OCI-LY3 (cell line): ENCODE measurements at regions not wholly inside any gene's neighbourhood (a gene's known extent, or its start where the extent isn't known, plus 50 kb on each side); places are given as distances from the start of the nearest gene placed in this dataset.
A peak's percentile ranks its signal among the peaks of the same experiment; 100 is the strongest.

Experiments used
- H2AFZ ChIP-seq: fragments of 200-600, 300-600 bp; shearing (Covaris generic); 2 replicates; pipeline ENCODE4 v1.6.0; 2014; ENCODE audit warnings: antibody characterized with exemption, low read depth, low read length
- H3K27ac ChIP-seq: fragments of 200-600, 300-600 bp; sonication (generic); 2 replicates; pipeline ENCODE4 v1.5.1; 2014; ENCODE audit warnings: mild to moderate bottlenecking, low read length, moderate library complexity, mixed read lengths
- H3K27me3 ChIP-seq: fragments of 200-600, 300-600 bp; sonication (generic); 2 replicates; pipeline ENCODE4 v1.6.1; 2014; ENCODE audit warnings: low read depth, low read length, mixed read lengths
- H3K36me3 ChIP-seq: fragments of 200-600, 300-600 bp; sonication (generic); replicated peaks from 2 replicates; pipeline ENCODE3; 2014; ENCODE audit warnings: low read depth, low read length, mixed read lengths
- H3K4me1 ChIP-seq: fragments of 300-600, 200-600 bp; sonication (generic); 2 replicates; pipeline ENCODE4 v1.6.1; 2014; ENCODE audit warnings: low read length, mixed read lengths
- H3K4me2 ChIP-seq: fragments of 200-600, 300-600 bp; sonication (generic); 2 replicates; pipeline ENCODE4 v1.6.1; 2014; ENCODE audit warnings: low read length, mixed read lengths
- H3K4me3 ChIP-seq: fragments of 300-600, 200-600 bp; sonication (generic); 2 replicates; pipeline ENCODE4 v1.5.1; 2014; ENCODE audit warnings: antibody characterized with exemption, mild to moderate bottlenecking, low read length, moderate library complexity
- H3K79me2 ChIP-seq: fragments of 300-600, 200-600 bp; shearing (Covaris generic); 2 replicates; pipeline ENCODE4 v1.6.1; 2014; ENCODE audit warnings: mild to moderate bottlenecking, low read length, mixed read lengths
- H3K9ac ChIP-seq: fragments of 300-600, 200-600 bp; shearing (Covaris generic); 2 replicates; pipeline ENCODE4 v1.6.0; 2014; ENCODE audit warnings: mild to moderate bottlenecking, low read length, moderate library complexity
- H3K9me3 ChIP-seq: fragments of 200-600, 300-600 bp; shearing (Covaris generic); 2 replicates; pipeline ENCODE4 v1.6.1; 2014; ENCODE audit warnings: low read length, mixed read lengths; ENCODE audit not compliant: insufficient read depth
- H4K20me1 ChIP-seq: fragments of 200-600, 300-600 bp; sonication (generic); 2 replicates; pipeline ENCODE4 v1.6.1; 2016; ENCODE audit warnings: low read length, mixed read lengths; ENCODE audit not compliant: insufficient read depth
- CTCF ChIP-seq: fragments of 200-600, 300-600 bp; sonication (generic); IDR thresholded peaks from 2 replicates; pipeline ENCODE4 v1.5.1; 2014; ENCODE audit warnings: antibody characterized with exemption, low read length, low read depth
- EZH2phosphoT487 ChIP-seq: fragments of 200-600 bp; shearing (Covaris generic); IDR thresholded peaks from 2 replicates; pipeline ENCODE4 v1.6.1; 2018; ENCODE audit warnings: antibody characterized with exemption, mixed run types, low read depth

- no peak overlapping the region for H3K9ac ChIP-seq
- H3K27ac ChIP-seq = no peak overlapping the region
- peak; percentile 85 for TF ChIP-seq CTCF
- TF ChIP-seq EZH2phosphoT487 = no peak
- H3K4me2 ChIP-seq = no peak overlapping the region
- no peaks in the 10 kb centered on the region for H3K36me3 ChIP-seq
- H3K27me3 ChIP-seq = no peaks in the 10 kb centered on the region
- no peak overlapping the region for H2AFZ ChIP-seq
- no peaks in the 10 kb centered on the region for H3K79me2 ChIP-seq
- no peaks in the 10 kb centered on the region for H3K9me3 ChIP-seq
- H4K20me1 ChIP-seq = no peaks in the 10 kb centered on the region
- peaks cover 12% of the 10 kb centered on the region for H3K4me1 ChIP-seq
- no peak overlapping the region for H3K4me3 ChIP-seq
These were observed 196.8 kb upstream of the MBNL1 start for GRCh38 chr3:152071924-152072323.

GRCh38 chr3:152073267-152073666 lies 195.5 kb upstream of the MBNL1 start:
- H3K79me2 ChIP-seq = no peaks in the 10 kb centered on the region
- H3K4me1 ChIP-seq = peaks cover 16% of the 10 kb centered on the region
- H3K4me3 ChIP-seq = no peak overlapping the region
- H3K4me2 ChIP-seq = no peak overlapping the region
- no peaks in the 10 kb centered on the region for H3K9me3 ChIP-seq
- H3K27me3 ChIP-seq = no peaks in the 10 kb centered on the region
- no peak overlapping the region for H2AFZ ChIP-seq
- H3K27ac ChIP-seq = no peak overlapping the region
- TF ChIP-seq EZH2phosphoT487 (no peak), CTCF (peak; percentile 12)
- H3K9ac ChIP-seq = no peak overlapping the region
- no peaks in the 10 kb centered on the region for H3K36me3 ChIP-seq
- no peaks in the 10 kb centered on the region for H4K20me1 ChIP-seq

GRCh38 chr3:152076148-152076547 lies 192.6 kb upstream of the MBNL1 start:
- H2AFZ ChIP-seq = no peak overlapping the region
- no peak overlapping the region for H3K27ac ChIP-seq
- no peaks in the 10 kb centered on the region for H3K27me3 ChIP-seq
- H3K4me1 ChIP-seq = peaks cover 20% of the 10 kb centered on the region
- peak; percentile 50 for TF ChIP-seq CTCF
- no peak for TF ChIP-seq EZH2phosphoT487
- H3K4me3 ChIP-seq = no peak overlapping the region
- no peak overlapping the region for H3K4me2 ChIP-seq
- H3K36me3 ChIP-seq = no peaks in the 10 kb centered on the region
- no peaks in the 10 kb centered on the region for H3K79me2 ChIP-seq
- 0 out of 2 replicates have a peak, but pooled peaks cover 6% of the 10 kb centered on the region for H3K9me3 ChIP-seq
- H3K9ac ChIP-seq = no peak overlapping the region
- H4K20me1 ChIP-seq = no peaks in the 10 kb centered on the region

GRCh38 chr3:152079980-152080379 lies 188.7 kb upstream of the MBNL1 start:
- Histone ChIP-seq H3K36me3 (no peaks in the 10 kb centered on the region), H3K4me2 (no peak overlapping the region), H3K27me3 (no peaks in the 10 kb centered on the region), H3K4me3 (no peak overlapping the region), H3K9ac (no peak overlapping the region), H4K20me1 (no peaks in the 10 kb centered on the region), H3K27ac (no peak overlapping the region), H3K4me1 (peaks cover 14% of the 10 kb centered on the region), H2AFZ (no peak overlapping the region), H3K9me3 (0 out of 2 replicates have a peak, but pooled peaks cover 6% of the 10 kb centered on the region), H3K79me2 (no peaks in the 10 kb centered on the region)
- TF ChIP-seq EZH2phosphoT487 = no peak
- no peak for TF ChIP-seq CTCF
